Caco-2 (cell line): ENCODE measurements at regions not wholly inside any gene's neighbourhood (a gene's known extent, or its start where the extent isn't known, plus 50 kb on each side); places are given as distances from the start of the nearest gene placed in this dataset.

Source experiments
- BruUV-seq: library from RNA; stranded (reverse); fragments of 400-500 nt; replicated peaks from 2 replicates; lab custom pipeline; 2021; lab: Mats Ljungman, UMichigan
- CTCF ChIA-PET: fragments of 300-600 bp; sonication (Branson Sonifier 250); formaldehyde crosslinking; loops from one replicate; lab custom pipeline; 2022; ENCODE audit warnings: antibody characterized with exemption; lab: Charles Lee
- POLR2A ChIA-PET: fragments of 300-600 bp; sonication (Branson Sonifier 250); formaldehyde crosslinking; loops from one replicate; lab custom pipeline; 2022; ENCODE audit warnings: antibody characterized with exemption; lab: Charles Lee
- DNase-seq, 2 experiments: peaks; one replicate each; pipeline versions ENCODE4 v3.0.0 to v3.0.0-alpha.2; 2020 to 2022
- H3K27me3 ChIP-seq: replicated peaks from 2 replicates; pipeline ENCODE4 v1.6.0; 2011; ENCODE audit warnings: low read length; ENCODE audit not compliant: control insufficient read depth, insufficient read depth
- H3K36me3 ChIP-seq: 2 replicates; pipeline ENCODE4 v1.5.1; 2011; ENCODE audit warnings: low read length; ENCODE audit not compliant: control insufficient read depth, insufficient read depth
- H3K4me1 ChIP-seq: fragments of 250-450 bp; sonication (Bioruptor Pico); 2 replicates; pipeline ENCODE4 v1.5.1; 2020; ENCODE audit warnings: mild to moderate bottlenecking
- H3K4me3 ChIP-seq: 2 replicates; pipeline ENCODE4 v1.5.1; 2011; ENCODE audit warnings: low read depth, mild to moderate bottlenecking, control low read depth, low read length
- H3K9me3 ChIP-seq: fragments of 250-450 bp; sonication (Bioruptor Pico); 2 replicates; pipeline ENCODE4 v1.5.1; 2020; ENCODE audit warnings: mild to moderate bottlenecking, moderate library complexity
- H3K27ac Mint-ChIP-seq: one replicate; pipeline ENCODE4 v1.8.0; 2022; ENCODE audit warnings: mixed read lengths; ENCODE audit not compliant: unreplicated experiment
- H3K27me3 Mint-ChIP-seq: one replicate; pipeline ENCODE4 v1.8.0; 2022; ENCODE audit warnings: mixed read lengths; ENCODE audit not compliant: insufficient read depth, unreplicated experiment
- H3K36me3 Mint-ChIP-seq: one replicate; pipeline ENCODE4 v1.8.0; 2022; ENCODE audit warnings: mild to moderate bottlenecking, mixed read lengths; ENCODE audit not compliant: insufficient read depth, unreplicated experiment
- H3K4me1 Mint-ChIP-seq: one replicate; pipeline ENCODE4 v1.8.0; 2022; ENCODE audit warnings: low read depth, mixed read lengths; ENCODE audit not compliant: unreplicated experiment
- H3K4me3 Mint-ChIP-seq: one replicate; pipeline ENCODE4 v1.8.0; 2022; ENCODE audit warnings: mild to moderate bottlenecking, moderate library complexity, mixed read lengths; ENCODE audit not compliant: unreplicated experiment
- H3K9me3 Mint-ChIP-seq: one replicate; pipeline ENCODE4 v1.8.0; 2022; ENCODE audit warnings: mixed read lengths; ENCODE audit not compliant: unreplicated experiment
- CTCF ChIP-seq, 2 experiments: fragments of 200-600 bp in 1 of 2; IDR thresholded peaks; 1 replicate in 1 of 2; 2 replicates in 1 of 2; pipeline versions ENCODE4 v1.5.1 to v1.8.0; 2011 to 2022; ENCODE audit warnings: antibody characterized with exemption in 1 of 2, control low read depth in 1 of 2, inconsistent platforms in 1 of 2, low read depth in 1 of 2, low read length in 1 of 2, mild to moderate bottlenecking in 1 of 2, moderate library complexity in 1 of 2; ENCODE audit not compliant: insufficient read depth in 1 of 2, severe bottlenecking in 1 of 2, unreplicated experiment in 1 of 2
- intact Hi-C: fragments of 100-400 bp; cut with micrococcal nuclease; formaldehyde crosslinking; loops from one replicate; pipeline ENCODE4 v1.10.0; 2022; ENCODE audit not compliant: unreplicated experiment

DNA sequence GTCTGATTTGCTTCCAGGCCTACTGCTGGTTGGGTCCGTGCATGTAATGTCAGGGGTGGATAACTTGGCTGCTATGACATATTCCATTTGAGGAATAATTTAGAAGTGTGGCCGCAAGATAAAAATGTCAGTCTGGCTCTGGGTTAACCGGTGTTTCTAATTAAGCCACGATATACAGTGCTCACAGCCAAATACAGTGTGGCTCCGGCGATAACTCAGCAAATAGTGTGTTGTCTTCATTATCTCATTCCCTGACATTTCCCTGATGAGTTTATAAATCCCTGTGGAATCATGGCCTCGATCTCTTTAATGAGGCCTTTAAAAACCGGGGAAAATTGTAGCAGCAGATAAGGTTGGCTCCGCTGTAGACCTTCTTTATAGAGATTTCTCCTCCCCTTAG is 1125.0 kb downstream of the TYW1 start:
- BruUV-seq: no TSS peak
- intact Hi-C loops: no loop called here
- no peak for DNase-seq
- Histone ChIP-seq H3K4me1 (no peaks in the 10 kb centered on the region), H3K4me3 (no peak overlapping the region), H3K36me3 (no peaks in the 10 kb centered on the region), H3K27me3 (no peaks in the 10 kb centered on the region), H3K9me3 (peaks cover 2% of the 10 kb centered on the region; the same call in 1 of the 2 replicates)
- Mint-ChIP-seq H3K27ac (no peak overlapping the region), H3K36me3 (no peaks in the 10 kb centered on the region), H3K4me3 (no peak overlapping the region), H3K9me3 (peaks cover 57% of the 10 kb centered on the region), H3K27me3 (no peaks in the 10 kb centered on the region), H3K4me1 (no peaks in the 10 kb centered on the region)
- TF ChIP-seq CTCF (IDR thresholded peaks at IDR 0.05; ENCODE audit: insufficient read depth in 1 of 2, low read depth in 1 of 2, low read length in 1 of 2, severe bottlenecking in 1 of 2, unreplicated experiment in 1 of 2): no peak
- CTCF ChIA-PET: no interaction called here
- POLR2A ChIA-PET: no interaction called here

DNA sequence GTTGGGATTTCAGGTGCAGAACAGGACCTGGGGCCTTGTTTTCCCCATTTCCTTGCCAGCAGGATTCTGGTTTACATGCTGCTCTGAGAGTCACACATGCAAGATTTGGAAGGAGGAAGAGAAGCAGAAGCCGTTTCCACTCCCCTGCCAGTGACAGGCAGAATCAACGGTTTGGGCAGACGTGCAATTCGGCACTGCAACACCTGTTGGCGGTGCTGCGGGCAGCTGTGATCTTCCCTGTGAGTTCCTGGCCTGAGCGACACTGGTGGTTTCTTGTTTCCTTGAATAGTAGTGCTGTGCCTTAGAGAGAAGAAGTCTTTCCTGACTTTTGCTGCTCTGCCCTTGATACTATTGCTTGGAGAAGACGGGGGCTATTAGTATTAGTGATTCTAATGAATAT is 1126.2 kb downstream of the TYW1 start:
- no peaks in the 10 kb centered on the region for H3K4me1 ChIP-seq
- TF ChIP-seq CTCF (IDR thresholded peaks at IDR 0.05; ENCODE audit: insufficient read depth in 1 of 2, low read depth in 1 of 2, low read length in 1 of 2, severe bottlenecking in 1 of 2, unreplicated experiment in 1 of 2): no peak
- Mint-ChIP-seq H3K27ac (no peak overlapping the region), H3K36me3 (no peaks in the 10 kb centered on the region), H3K27me3 (no peaks in the 10 kb centered on the region), H3K4me3 (no peak overlapping the region), H3K9me3 (peaks cover 51% of the 10 kb centered on the region), H3K4me1 (no peaks in the 10 kb centered on the region)
- POLR2A ChIA-PET: no interaction called here
- intact Hi-C loops: no loop called here
- no peak overlapping the region for H3K4me3 ChIP-seq
- CTCF ChIA-PET: no interaction called here
- no TSS peak for BruUV-seq
- peaks cover 2% of the 10 kb centered on the region; the same call in 1 of the 2 replicates for H3K9me3 ChIP-seq
- H3K27me3 ChIP-seq: no peaks in the 10 kb centered on the region
- H3K36me3 ChIP-seq: no peaks in the 10 kb centered on the region
- DNase-seq: no peak

GRCh38 chr7:68125168-68125567 is 1128.5 kb downstream of the TYW1 start:
- no peaks in the 10 kb centered on the region for H3K36me3 Mint-ChIP-seq
- no peak for DNase-seq
- intact Hi-C loops: no loop called here
- H3K4me1 Mint-ChIP-seq: no peaks in the 10 kb centered on the region
- Histone ChIP-seq H3K4me1 (no peaks in the 10 kb centered on the region), H3K36me3 (no peaks in the 10 kb centered on the region), H3K4me3 (no peak overlapping the region), H3K27me3 (no peaks in the 10 kb centered on the region), H3K9me3 (peaks cover 2% of the 10 kb centered on the region; the same call in 1 of the 2 replicates)
- H3K27ac Mint-ChIP-seq: no peak overlapping the region
- POLR2A ChIA-PET: no interaction called here
- H3K27me3 Mint-ChIP-seq: no peaks in the 10 kb centered on the region
- BruUV-seq: no TSS peak
- H3K4me3 Mint-ChIP-seq: no peak overlapping the region
- peaks cover 32% of the 10 kb centered on the region for H3K9me3 Mint-ChIP-seq
- no peak for TF ChIP-seq CTCF (IDR thresholded peaks at IDR 0.05; ENCODE audit: insufficient read depth in 1 of 2, low read depth in 1 of 2, low read length in 1 of 2, severe bottlenecking in 1 of 2, unreplicated experiment in 1 of 2)
- CTCF ChIA-PET: no interaction called here
